ENCODE measurements at regions not wholly inside any gene's neighbourhood (a gene's known extent, or its start where the extent isn't known, plus 50 kb on each side); places are given as distances from the start of the nearest gene placed in this dataset.

DNA sequence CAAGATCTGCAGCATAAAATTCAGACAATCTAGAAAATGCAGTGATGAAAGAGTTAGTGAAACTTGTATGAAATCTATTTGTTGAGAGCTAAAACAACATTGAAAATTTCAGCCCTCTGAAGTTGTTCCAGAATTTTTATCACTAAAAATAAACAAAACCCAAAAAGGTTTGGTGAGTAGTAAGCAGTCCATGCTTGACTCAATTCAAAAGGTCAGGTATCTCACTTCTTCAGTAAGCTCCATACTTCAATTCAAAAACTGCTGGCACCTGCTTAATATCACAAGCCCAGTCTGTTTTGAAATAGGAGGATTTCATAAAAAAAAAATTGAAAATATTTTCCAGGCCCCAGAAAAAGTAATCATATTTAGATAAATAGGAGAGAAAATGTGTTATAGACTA is 894.4 kb downstream of the SLITRK5 start (continued):
- TF ChIP-seq, protein P1, sequence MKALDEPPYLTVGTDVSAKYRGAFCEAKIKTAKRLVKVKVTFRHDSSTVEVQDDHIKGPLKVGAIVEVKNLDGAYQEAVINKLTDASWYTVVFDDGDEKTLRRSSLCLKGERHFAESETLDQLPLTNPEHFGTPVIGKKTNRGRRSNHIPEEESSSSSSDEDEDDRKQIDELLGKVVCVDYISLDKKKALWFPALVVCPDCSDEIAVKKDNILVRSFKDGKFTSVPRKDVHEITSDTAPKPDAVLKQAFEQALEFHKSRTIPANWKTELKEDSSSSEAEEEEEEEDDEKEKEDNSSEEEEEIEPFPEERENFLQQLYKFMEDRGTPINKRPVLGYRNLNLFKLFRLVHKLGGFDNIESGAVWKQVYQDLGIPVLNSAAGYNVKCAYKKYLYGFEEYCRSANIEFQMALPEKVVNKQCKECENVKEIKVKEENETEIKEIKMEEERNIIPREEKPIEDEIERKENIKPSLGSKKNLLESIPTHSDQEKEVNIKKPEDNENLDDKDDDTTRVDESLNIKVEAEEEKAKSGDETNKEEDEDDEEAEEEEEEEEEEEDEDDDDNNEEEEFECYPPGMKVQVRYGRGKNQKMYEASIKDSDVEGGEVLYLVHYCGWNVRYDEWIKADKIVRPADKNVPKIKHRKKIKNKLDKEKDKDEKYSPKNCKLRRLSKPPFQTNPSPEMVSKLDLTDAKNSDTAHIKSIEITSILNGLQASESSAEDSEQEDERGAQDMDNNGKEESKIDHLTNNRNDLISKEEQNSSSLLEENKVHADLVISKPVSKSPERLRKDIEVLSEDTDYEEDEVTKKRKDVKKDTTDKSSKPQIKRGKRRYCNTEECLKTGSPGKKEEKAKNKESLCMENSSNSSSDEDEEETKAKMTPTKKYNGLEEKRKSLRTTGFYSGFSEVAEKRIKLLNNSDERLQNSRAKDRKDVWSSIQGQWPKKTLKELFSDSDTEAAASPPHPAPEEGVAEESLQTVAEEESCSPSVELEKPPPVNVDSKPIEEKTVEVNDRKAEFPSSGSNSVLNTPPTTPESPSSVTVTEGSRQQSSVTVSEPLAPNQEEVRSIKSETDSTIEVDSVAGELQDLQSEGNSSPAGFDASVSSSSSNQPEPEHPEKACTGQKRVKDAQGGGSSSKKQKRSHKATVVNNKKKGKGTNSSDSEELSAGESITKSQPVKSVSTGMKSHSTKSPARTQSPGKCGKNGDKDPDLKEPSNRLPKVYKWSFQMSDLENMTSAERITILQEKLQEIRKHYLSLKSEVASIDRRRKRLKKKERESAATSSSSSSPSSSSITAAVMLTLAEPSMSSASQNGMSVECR (CRISPR knock-in tag; IDR thresholded peaks at IDR 0.05; ENCODE audit: borderline replicate concordance): no peak
- no peak for TF ChIP-seq ZNF317 (CRISPR knock-in tag; IDR thresholded peaks at IDR 0.05; ENCODE audit: borderline replicate concordance, low read depth)
- no peak for TF ChIP-seq IRF2 (CRISPR knock-in tag; IDR thresholded peaks at IDR 0.05; ENCODE audit: borderline replicate concordance, low read depth)
- no peak for TF ChIP-seq NFE2L1 (CRISPR knock-in tag; IDR thresholded peaks at IDR 0.05)
- TF ChIP-seq GABPB1 (CRISPR knock-in tag; IDR thresholded peaks at IDR 0.05): no peak
- TF ChIP-seq ZNF416 (CRISPR knock-in tag; IDR thresholded peaks at IDR 0.05): no peak
- TF ChIP-seq, protein P2, sequence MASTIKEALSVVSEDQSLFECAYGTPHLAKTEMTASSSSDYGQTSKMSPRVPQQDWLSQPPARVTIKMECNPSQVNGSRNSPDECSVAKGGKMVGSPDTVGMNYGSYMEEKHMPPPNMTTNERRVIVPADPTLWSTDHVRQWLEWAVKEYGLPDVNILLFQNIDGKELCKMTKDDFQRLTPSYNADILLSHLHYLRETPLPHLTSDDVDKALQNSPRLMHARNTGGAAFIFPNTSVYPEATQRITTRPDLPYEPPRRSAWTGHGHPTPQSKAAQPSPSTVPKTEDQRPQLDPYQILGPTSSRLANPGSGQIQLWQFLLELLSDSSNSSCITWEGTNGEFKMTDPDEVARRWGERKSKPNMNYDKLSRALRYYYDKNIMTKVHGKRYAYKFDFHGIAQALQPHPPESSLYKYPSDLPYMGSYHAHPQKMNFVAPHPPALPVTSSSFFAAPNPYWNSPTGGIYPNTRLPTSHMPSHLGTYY (CRISPR knock-in tag; IDR thresholded peaks at IDR 0.05): no peak
- TF ChIP-seq RORB (CRISPR knock-in tag; IDR thresholded peaks at IDR 0.05): no peak

DNA sequence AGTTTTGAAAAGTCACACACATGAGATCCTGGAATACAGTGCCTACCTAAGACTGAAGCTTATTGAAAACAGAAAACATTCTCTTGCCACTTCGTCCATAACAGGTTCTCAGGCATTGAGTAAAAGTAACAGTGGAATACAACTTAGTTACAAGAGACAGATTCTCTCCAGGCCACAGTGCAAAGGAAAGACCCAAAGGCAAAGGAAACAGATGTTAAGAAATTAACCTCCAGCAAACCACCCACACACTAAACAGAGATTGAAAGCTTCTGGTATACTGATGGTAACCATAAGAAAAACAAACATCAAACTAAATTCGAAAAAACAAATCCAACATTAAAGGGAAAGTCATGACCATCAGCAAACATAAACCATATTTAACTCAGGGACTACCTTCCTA is 914.7 kb downstream of the SLITRK5 start:
- POLR2A ChIA-PET: no interaction called here
- ATAC-seq (no peak), DNase-seq (ENCODE audit: low spot score) (no peak)
- TF ChIP-seq ELF4 (CRISPR knock-in tag; IDR thresholded peaks at IDR 0.05; ENCODE audit: low read depth) (no peak), ZNF317 (CRISPR knock-in tag; IDR thresholded peaks at IDR 0.05; ENCODE audit: borderline replicate concordance, low read depth) (no peak)
- CTCF ChIA-PET: no interaction called here
- H3K27me3 Mint-ChIP-seq (ENCODE audit: low read depth): no peaks in the 10 kb centered on the region
- H3K27ac Mint-ChIP-seq: peak overlapping the region; percentile 4
- H3K4me3 Mint-ChIP-seq: no peak overlapping the region
- H3K9me3 Mint-ChIP-seq: peaks cover 13% of the 10 kb centered on the region
- no peaks in the 10 kb centered on the region for H3K36me3 Mint-ChIP-seq
- H3K4me1 Mint-ChIP-seq: peaks cover 5% of the 10 kb centered on the region; the same call in 1 of the 2 replicates

DNA sequence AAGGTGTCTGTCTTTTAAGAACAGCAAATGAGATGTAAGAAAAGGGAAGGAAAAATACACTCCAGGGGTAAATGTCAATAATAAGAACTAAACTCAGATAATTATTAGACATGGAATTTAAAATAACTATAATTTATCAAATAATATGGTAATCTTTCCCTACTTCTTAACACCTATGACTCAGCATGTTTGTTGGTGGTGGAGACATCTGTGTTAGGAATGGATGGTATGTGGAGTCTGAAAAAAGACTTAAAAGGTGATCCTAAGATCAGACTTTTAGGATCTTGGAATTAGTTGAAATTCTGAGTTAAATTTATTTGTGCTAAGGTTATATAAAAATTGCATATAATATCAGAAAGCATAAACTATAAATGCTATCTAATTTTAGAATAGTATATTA is 915.1 kb downstream of the SLITRK5 start:
- ATAC-seq (no peak), DNase-seq (ENCODE audit: low spot score) (no peak)
- Mint-ChIP-seq H3K27me3 (ENCODE audit: low read depth) (no peaks in the 10 kb centered on the region), H3K9me3 (peaks cover 9% of the 10 kb centered on the region), H3K36me3 (no peaks in the 10 kb centered on the region), H3K27ac (peak overlapping the region; percentile 4; the same call in 1 of the 2 replicates), H3K4me1 (peaks cover 5% of the 10 kb centered on the region; the same call in 1 of the 2 replicates), H3K4me3 (no peak overlapping the region)
- POLR2A ChIA-PET: no interaction called here
- TF ChIP-seq, protein P3, sequence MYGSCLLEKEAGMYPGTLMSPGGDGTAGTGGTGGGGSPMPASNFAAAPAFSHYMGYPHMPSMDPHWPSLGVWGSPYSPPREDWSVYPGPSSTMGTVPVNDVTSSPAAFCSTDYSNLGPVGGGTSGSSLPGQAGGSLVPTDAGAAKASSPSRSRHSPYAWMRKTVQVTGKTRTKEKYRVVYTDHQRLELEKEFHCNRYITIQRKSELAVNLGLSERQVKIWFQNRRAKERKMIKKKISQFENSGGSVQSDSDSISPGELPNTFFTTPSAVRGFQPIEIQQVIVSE (CRISPR knock-in tag; IDR thresholded peaks at IDR 0.05; ENCODE audit: borderline replicate concordance): no peak
- TF ChIP-seq, protein P4, sequence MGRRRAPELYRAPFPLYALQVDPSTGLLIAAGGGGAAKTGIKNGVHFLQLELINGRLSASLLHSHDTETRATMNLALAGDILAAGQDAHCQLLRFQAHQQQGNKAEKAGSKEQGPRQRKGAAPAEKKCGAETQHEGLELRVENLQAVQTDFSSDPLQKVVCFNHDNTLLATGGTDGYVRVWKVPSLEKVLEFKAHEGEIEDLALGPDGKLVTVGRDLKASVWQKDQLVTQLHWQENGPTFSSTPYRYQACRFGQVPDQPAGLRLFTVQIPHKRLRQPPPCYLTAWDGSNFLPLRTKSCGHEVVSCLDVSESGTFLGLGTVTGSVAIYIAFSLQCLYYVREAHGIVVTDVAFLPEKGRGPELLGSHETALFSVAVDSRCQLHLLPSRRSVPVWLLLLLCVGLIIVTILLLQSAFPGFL (CRISPR knock-in tag; IDR thresholded peaks at IDR 0.05; ENCODE audit: borderline replicate concordance): no peak
- TF ChIP-seq PRRX2 (CRISPR knock-in tag; IDR thresholded peaks at IDR 0.05) (no peak), KAT7 (CRISPR knock-in tag; IDR thresholded peaks at IDR 0.05; ENCODE audit: borderline replicate concordance) (no peak), ZNF317 (CRISPR knock-in tag; IDR thresholded peaks at IDR 0.05; ENCODE audit: borderline replicate concordance, low read depth) (no peak), HMGA2 (CRISPR knock-in tag; IDR thresholded peaks at IDR 0.05) (no peak), OVOL2 (CRISPR knock-in tag; IDR thresholded peaks at IDR 0.05; ENCODE audit: borderline replicate concordance) (no peak)
- TF ChIP-seq, protein P5, sequence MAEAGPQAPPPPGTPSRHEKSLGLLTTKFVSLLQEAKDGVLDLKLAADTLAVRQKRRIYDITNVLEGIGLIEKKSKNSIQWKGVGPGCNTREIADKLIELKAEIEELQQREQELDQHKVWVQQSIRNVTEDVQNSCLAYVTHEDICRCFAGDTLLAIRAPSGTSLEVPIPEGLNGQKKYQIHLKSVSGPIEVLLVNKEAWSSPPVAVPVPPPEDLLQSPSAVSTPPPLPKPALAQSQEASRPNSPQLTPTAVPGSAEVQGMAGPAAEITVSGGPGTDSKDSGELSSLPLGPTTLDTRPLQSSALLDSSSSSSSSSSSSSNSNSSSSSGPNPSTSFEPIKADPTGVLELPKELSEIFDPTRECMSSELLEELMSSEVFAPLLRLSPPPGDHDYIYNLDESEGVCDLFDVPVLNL (CRISPR knock-in tag; IDR thresholded peaks at IDR 0.05; ENCODE audit: borderline replicate concordance, low read depth): no peak
- CTCF ChIA-PET: no interaction called here
